HepG2 (cell line): ENCODE measurements at regions not wholly inside any gene's neighbourhood (a gene's known extent, or its start where the extent isn't known, plus 50 kb on each side); places are given as distances from the start of the nearest gene placed in this dataset.

Experiments
- ATAC-seq: fragments of 200-7000 bp; cut with Tn5 transposase; 3 replicates; pipeline ENCODE4 v1.9.1; 2020; ENCODE audit warnings: mild to moderate bottlenecking, moderate library complexity
- BruUV-seq: library from RNA; stranded (reverse); fragments of 400-500 nt; replicated peaks from 2 replicates; lab custom pipeline; 2021; lab: Mats Ljungman, UMichigan
- CTCF ChIA-PET: fragments of 300-600 bp; formaldehyde crosslinking; extraction: SDS; loops from one replicate; lab custom pipeline; 2021; ENCODE audit warnings: low total read pairs, inconsistent platforms, low intra/inter-chr PET ratio; lab: Yijun Ruan, JAX
- POLR2A ChIA-PET: fragments of 350-600 bp; sonication (Branson Sonifier 250); formaldehyde crosslinking; loops from one replicate; lab custom pipeline; 2020; ENCODE audit warnings: antibody characterized with exemption, inconsistent platforms; lab: Yijun Ruan, JAX
- DNase-seq: peaks from one replicate; pipeline ENCODE4 v3.0.0-alpha.2; 2015; ENCODE audit warnings: low spot score
- FAIRE-seq: peaks from 3 replicates; lab custom pipeline; 2011; peaks lifted over from hg19 to GRCh38; lab: Jason Lieb, UNC
- H2AFZ ChIP-seq: one replicate; pipeline ENCODE4 v1.6.1; 2011; ENCODE audit warnings: low read length, inconsistent platforms
- H3K27ac ChIP-seq: fragments of 300-600 bp; 3 replicates; pipeline ENCODE4 v1.8.0; 2011; ENCODE audit warnings: mixed run types, mild to moderate bottlenecking, mixed read lengths, low read length, inconsistent platforms; ENCODE audit not compliant: insufficient read depth; ENCODE audit errors: extremely low read length
- H3K27me3 ChIP-seq, 2 experiments: fragments of 200-600 bp in 1 of 2; 2 replicates in 1 of 2; 3 replicates in 1 of 2; pipeline versions ENCODE4 v1.6.0 to v1.8.0; 2011; ENCODE audit warnings: low read length in 2 of 2, mild to moderate bottlenecking in 2 of 2, moderate library complexity in 2 of 2, inconsistent platforms in 1 of 2; ENCODE audit not compliant: insufficient read depth in 2 of 2, control insufficient read depth in 1 of 2
- H3K36me3 ChIP-seq, 2 experiments: fragments of 200-600 bp in 1 of 2; replicated peaks in 1 of 2; 2 replicates in 1 of 2; 3 replicates in 1 of 2; pipeline versions ENCODE4 v1.5.1 to v1.8.0; 2011; ENCODE audit warnings: low read length in 2 of 2, inconsistent platforms in 1 of 2; ENCODE audit not compliant: insufficient read depth in 2 of 2, control insufficient read depth in 1 of 2
- H3K4me1 ChIP-seq: 2 replicates; pipeline ENCODE4 v1.5.1; 2012; ENCODE audit warnings: low read length, inconsistent platforms; ENCODE audit not compliant: insufficient read depth
- H3K4me2 ChIP-seq: 2 replicates; pipeline ENCODE4 v1.6.0; 2011; ENCODE audit warnings: low read depth, low read length, inconsistent platforms
- H3K4me3 ChIP-seq, 3 experiments: fragments of 200-600 bp in 1 of 3; sonication (generic), shearing (Covaris generic) in 1 of 3; replicated peaks in 1 of 3; 2 replicates each; pipeline ENCODE4 v1.5.1; 2011 to 2016; ENCODE audit warnings: low read length in 3 of 3, inconsistent platforms in 2 of 3, low read depth in 2 of 3, mild to moderate bottlenecking in 2 of 3, control low read depth in 1 of 3, mixed read lengths in 1 of 3; ENCODE audit not compliant: insufficient read depth in 1 of 3
- H3K79me2 ChIP-seq: one replicate; pipeline ENCODE4 v1.6.1; 2011; ENCODE audit warnings: low read length, inconsistent platforms; ENCODE audit not compliant: insufficient read depth
- H3K9ac ChIP-seq: 2 replicates; pipeline ENCODE4 v1.6.0; 2011; ENCODE audit warnings: mild to moderate bottlenecking, low read depth, low read length, inconsistent platforms; ENCODE audit not compliant: insufficient read depth
- H3K9me3 ChIP-seq: 2 replicates; pipeline ENCODE4 v1.5.1; 2012; ENCODE audit warnings: mild to moderate bottlenecking, low read length
- H4K20me1 ChIP-seq: 2 replicates; pipeline ENCODE4 v1.6.0; 2011; ENCODE audit warnings: inconsistent platforms, mild to moderate bottlenecking, low read length, moderate library complexity; ENCODE audit not compliant: insufficient read depth
- ETV5 ChIP-seq: IDR thresholded peaks from 2 replicates; pipeline ENCODE4 v1.6.1; 2018; ENCODE audit warnings: missing biosample characterization, missing genetic modification reagents, inconsistent platforms, borderline replicate concordance
- KAT7 ChIP-seq: IDR thresholded peaks from 2 replicates; pipeline ENCODE4 v1.6.1; 2018; ENCODE audit warnings: borderline replicate concordance, missing compliant biosample characterization
- MEIS2 ChIP-seq: sonication (generic); formaldehyde crosslinking; IDR thresholded peaks from 2 replicates; pipeline ENCODE4 v1.9.0; 2021; ENCODE audit warnings: mild to moderate bottlenecking, missing genetic modification reagents
- NFKB2 ChIP-seq: sonication (generic); formaldehyde crosslinking; IDR thresholded peaks from 2 replicates; pipeline ENCODE4 v1.4.0; 2020; ENCODE audit warnings: missing genetic modification reagents, borderline replicate concordance
- NONO ChIP-seq, 2 experiments: fragments of 450-650 bp in 1 of 2; sonication (generic) in 1 of 2; formaldehyde crosslinking in 1 of 2; IDR thresholded peaks in 1 of 2; conservative IDR thresholded peaks in 1 of 2; 2 replicates each; pipeline versions ENCODE4 v1.6.1 to v1.8.0; 2017 to 2022; ENCODE audit warnings: mild to moderate bottlenecking in 1 of 2, missing genetic modification reagents in 1 of 2, moderate library complexity in 1 of 2
- PCBP2 ChIP-seq: fragments of 200-400 bp; formaldehyde crosslinking; optimal IDR thresholded peaks from 2 replicates; pipeline ENCODE3; 2018; ENCODE audit warnings: low read length, low read depth; ENCODE audit not compliant: poor library complexity, severe bottlenecking
- STAG1 ChIP-seq: sonication (generic); formaldehyde crosslinking; IDR thresholded peaks from 2 replicates; pipeline ENCODE4 v1.4.0; 2020; ENCODE audit warnings: missing genetic modification reagents
- TP53 ChIP-seq: sonication (generic); formaldehyde crosslinking; conservative IDR thresholded peaks from 2 replicates; pipeline ENCODE4 v1.4.0; 2020; ENCODE audit warnings: missing genetic modification reagents
- ZNF136 ChIP-seq: sonication (generic); formaldehyde crosslinking; IDR thresholded peaks from 2 replicates; pipeline ENCODE4 v1.8.1; 2022; ENCODE audit warnings: low read depth, mild to moderate bottlenecking, moderate library complexity, missing genetic modification reagents
- ZNF619 ChIP-seq: sonication (generic); formaldehyde crosslinking; IDR thresholded peaks from 2 replicates; pipeline ENCODE4 v1.4.0; 2020; ENCODE audit warnings: mild to moderate bottlenecking, missing genetic modification reagents
- ZNF766 ChIP-seq: sonication (generic); formaldehyde crosslinking; IDR thresholded peaks from 2 replicates; pipeline ENCODE4 v1.5.0; 2020; ENCODE audit warnings: missing genetic modification reagents, borderline replicate concordance
- WGBS: methylation state at CpG from one replicate; pipeline ENCODE4 v1.1.6; 2017; ENCODE audit warnings: low lambda C conversion rate; 5-methylcytosine and 5-hydroxymethylcytosine counted together
- in situ Hi-C: cut with HindIII; loops from 2 replicates; pipeline ENCODE4 v1.10.0; 2017; ENCODE audit warnings: low pct_unique_long_range_greater_than_20kb; ENCODE audit not compliant: extremely low pct_ligation_motif_present
- intact Hi-C: fragments of 100-400 bp; cut with micrococcal nuclease; formaldehyde crosslinking; loops from one replicate; pipeline ENCODE4 v1.10.0; 2022; ENCODE audit not compliant: unreplicated experiment
- TF ChIP-seq, protein P1 (sequence below): sonication (generic); formaldehyde crosslinking; IDR thresholded peaks from 2 replicates; pipeline ENCODE4 v1.8.0; 2022; ENCODE audit warnings: mild to moderate bottlenecking, missing genetic modification reagents, moderate library complexity
- TF ChIP-seq, protein P2 (sequence below): sonication (generic); formaldehyde crosslinking; IDR thresholded peaks from 2 replicates; pipeline ENCODE4 v1.5.0; 2020; ENCODE audit warnings: mild to moderate bottlenecking, missing genetic modification reagents, moderate library complexity
- TF ChIP-seq, protein P3 (sequence below): sonication (generic); formaldehyde crosslinking; IDR thresholded peaks from 2 replicates; pipeline ENCODE4 v1.4.0; 2020; ENCODE audit warnings: missing genetic modification reagents, mild to moderate bottlenecking, borderline replicate concordance
- TF ChIP-seq, protein P4 (sequence below): IDR thresholded peaks from 2 replicates; pipeline ENCODE4 v1.6.1; 2016; ENCODE audit warnings: low read depth
- TF ChIP-seq, protein P5 (sequence below): sonication (generic); formaldehyde crosslinking; conservative IDR thresholded peaks from 2 replicates; pipeline ENCODE4 v1.4.0; 2020; ENCODE audit warnings: missing genetic modification reagents
- TF ChIP-seq, protein P6 (sequence below): sonication (generic); formaldehyde crosslinking; IDR thresholded peaks from 2 replicates; pipeline ENCODE4 v1.4.0; 2020; ENCODE audit warnings: mild to moderate bottlenecking, missing genetic modification reagents

DNA sequence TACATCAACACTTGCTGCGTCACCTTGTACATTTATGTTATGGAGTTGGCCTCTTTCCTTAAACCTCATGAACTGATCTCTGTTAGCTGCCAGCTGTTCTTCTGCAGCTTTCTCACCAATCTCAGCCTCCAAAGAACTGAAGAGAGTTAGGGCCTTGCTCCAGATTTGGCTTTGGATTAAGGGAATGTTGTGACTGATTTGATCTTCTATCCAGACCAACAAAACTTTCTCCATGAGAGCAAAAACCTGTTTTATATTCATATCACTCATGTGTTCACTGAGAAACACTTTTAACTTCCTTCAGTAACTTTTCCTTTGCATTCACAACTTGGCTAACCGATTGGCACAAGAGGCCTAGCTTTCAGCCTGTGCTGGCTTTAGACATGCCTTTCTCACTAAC lies 1156.0 kb upstream of the CADM2 start:
- WGBS: 30% methylated on average over 2 of the region's 2 CpGs
- no peak for DNase-seq
- H3K9ac ChIP-seq: no peak overlapping the region
- BruUV-seq: no TSS peak
- no peaks in the 10 kb centered on the region for H3K36me3 ChIP-seq
- H3K9me3 ChIP-seq: no peaks in the 10 kb centered on the region
- intact Hi-C loops (no loop called here), in situ Hi-C loops (no loop called here)
- no peak overlapping the region for H3K4me2 ChIP-seq
- H2AFZ ChIP-seq: no peak overlapping the region
- ChIA-PET POLR2A (no interaction called here), CTCF (no interaction called here)
- H3K79me2 ChIP-seq: no peaks in the 10 kb centered on the region
- no peak for FAIRE-seq
- no peaks in the 10 kb centered on the region for H3K27me3 ChIP-seq
- no peak for ATAC-seq
- no peaks in the 10 kb centered on the region for H3K4me1 ChIP-seq
- no peaks in the 10 kb centered on the region for H4K20me1 ChIP-seq
- H3K4me3 ChIP-seq: no peak overlapping the region
- H3K27ac ChIP-seq: no peak overlapping the region
- TF ChIP-seq ZNF766 (CRISPR knock-in tag): no peak
- no peak for TF ChIP-seq KAT7 (CRISPR knock-in tag)
- TF ChIP-seq ETV5 (CRISPR knock-in tag): no peak
- TF ChIP-seq STAG1: no peak
- TF ChIP-seq, protein P1, sequence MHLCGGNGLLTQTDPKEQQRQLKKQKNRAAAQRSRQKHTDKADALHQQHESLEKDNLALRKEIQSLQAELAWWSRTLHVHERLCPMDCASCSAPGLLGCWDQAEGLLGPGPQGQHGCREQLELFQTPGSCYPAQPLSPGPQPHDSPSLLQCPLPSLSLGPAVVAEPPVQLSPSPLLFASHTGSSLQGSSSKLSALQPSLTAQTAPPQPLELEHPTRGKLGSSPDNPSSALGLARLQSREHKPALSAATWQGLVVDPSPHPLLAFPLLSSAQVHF (CRISPR knock-in tag): no peak
- TF ChIP-seq, protein P2, sequence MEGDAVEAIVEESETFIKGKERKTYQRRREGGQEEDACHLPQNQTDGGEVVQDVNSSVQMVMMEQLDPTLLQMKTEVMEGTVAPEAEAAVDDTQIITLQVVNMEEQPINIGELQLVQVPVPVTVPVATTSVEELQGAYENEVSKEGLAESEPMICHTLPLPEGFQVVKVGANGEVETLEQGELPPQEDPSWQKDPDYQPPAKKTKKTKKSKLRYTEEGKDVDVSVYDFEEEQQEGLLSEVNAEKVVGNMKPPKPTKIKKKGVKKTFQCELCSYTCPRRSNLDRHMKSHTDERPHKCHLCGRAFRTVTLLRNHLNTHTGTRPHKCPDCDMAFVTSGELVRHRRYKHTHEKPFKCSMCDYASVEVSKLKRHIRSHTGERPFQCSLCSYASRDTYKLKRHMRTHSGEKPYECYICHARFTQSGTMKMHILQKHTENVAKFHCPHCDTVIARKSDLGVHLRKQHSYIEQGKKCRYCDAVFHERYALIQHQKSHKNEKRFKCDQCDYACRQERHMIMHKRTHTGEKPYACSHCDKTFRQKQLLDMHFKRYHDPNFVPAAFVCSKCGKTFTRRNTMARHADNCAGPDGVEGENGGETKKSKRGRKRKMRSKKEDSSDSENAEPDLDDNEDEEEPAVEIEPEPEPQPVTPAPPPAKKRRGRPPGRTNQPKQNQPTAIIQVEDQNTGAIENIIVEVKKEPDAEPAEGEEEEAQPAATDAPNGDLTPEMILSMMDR (CRISPR knock-in tag): no peak
- TF ChIP-seq PCBP2: no peak
- TF ChIP-seq NFKB2 (CRISPR knock-in tag): no peak
- TF ChIP-seq, protein P3, sequence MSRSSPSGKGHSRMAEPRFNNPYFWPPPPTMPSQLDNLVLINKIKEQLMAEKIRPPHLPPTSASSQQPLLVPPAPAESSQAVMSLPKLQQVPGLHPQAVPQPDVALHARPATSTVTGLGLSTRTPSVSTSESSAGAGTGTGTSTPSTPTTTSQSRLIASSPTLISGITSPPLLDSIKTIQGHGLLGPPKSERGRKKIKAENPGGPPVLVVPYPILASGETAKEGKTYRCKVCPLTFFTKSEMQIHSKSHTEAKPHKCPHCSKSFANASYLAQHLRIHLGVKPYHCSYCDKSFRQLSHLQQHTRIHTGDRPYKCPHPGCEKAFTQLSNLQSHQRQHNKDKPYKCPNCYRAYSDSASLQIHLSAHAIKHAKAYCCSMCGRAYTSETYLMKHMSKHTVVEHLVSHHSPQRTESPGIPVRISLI: no peak
- TF ChIP-seq, protein P4, sequence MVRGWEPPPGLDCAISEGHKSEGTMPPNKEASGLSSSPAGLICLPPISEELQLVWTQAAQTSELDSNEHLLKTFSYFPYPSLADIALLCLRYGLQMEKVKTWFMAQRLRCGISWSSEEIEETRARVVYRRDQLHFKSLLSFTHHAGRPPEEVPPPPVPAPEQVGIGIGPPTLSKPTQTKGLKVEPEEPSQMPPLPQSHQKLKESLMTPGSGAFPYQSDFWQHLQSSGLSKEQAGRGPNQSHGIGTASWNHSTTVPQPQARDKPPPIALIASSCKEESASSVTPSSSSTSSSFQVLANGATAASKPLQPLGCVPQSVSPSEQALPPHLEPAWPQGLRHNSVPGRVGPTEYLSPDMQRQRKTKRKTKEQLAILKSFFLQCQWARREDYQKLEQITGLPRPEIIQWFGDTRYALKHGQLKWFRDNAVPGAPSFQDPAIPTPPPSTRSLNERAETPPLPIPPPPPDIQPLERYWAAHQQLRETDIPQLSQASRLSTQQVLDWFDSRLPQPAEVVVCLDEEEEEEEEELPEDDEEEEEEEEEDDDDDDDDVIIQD (CRISPR knock-in tag): no peak
- no peak for TF ChIP-seq NONO (IDR thresholded peaks at IDR 0.05)
- TF ChIP-seq NONO (CRISPR knock-in tag; conservative IDR thresholded peaks at IDR 0.05): no peak
- TF ChIP-seq ZNF136: no peak
- TF ChIP-seq, protein P5, sequence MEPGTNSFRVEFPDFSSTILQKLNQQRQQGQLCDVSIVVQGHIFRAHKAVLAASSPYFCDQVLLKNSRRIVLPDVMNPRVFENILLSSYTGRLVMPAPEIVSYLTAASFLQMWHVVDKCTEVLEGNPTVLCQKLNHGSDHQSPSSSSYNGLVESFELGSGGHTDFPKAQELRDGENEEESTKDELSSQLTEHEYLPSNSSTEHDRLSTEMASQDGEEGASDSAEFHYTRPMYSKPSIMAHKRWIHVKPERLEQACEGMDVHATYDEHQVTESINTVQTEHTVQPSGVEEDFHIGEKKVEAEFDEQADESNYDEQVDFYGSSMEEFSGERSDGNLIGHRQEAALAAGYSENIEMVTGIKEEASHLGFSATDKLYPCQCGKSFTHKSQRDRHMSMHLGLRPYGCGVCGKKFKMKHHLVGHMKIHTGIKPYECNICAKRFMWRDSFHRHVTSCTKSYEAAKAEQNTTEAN (CRISPR knock-in tag): no peak
- TF ChIP-seq, protein P6, sequence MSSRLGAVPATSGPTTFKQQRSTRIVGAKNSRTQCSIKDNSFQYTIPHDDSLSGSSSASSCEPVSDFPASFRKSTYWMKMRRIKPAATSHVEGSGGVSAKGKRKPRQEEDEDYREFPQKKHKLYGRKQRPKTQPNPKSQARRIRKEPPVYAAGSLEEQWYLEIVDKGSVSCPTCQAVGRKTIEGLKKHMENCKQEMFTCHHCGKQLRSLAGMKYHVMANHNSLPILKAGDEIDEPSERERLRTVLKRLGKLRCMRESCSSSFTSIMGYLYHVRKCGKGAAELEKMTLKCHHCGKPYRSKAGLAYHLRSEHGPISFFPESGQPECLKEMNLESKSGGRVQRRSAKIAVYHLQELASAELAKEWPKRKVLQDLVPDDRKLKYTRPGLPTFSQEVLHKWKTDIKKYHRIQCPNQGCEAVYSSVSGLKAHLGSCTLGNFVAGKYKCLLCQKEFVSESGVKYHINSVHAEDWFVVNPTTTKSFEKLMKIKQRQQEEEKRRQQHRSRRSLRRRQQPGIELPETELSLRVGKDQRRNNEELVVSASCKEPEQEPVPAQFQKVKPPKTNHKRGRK (CRISPR knock-in tag): no peak
- TF ChIP-seq MEIS2 (CRISPR knock-in tag): no peak
- TF ChIP-seq TP53 (CRISPR knock-in tag): no peak
- no peak for TF ChIP-seq ZNF619 (CRISPR knock-in tag)
